H9 (cell line): ENCODE measurements at regions not wholly inside any gene's neighbourhood (a gene's known extent, or its start where the extent isn't known, plus 50 kb on each side); places are given as distances from the start of the nearest gene placed in this dataset.

Experiments
- DNase-seq: peaks from one replicate; pipeline ENCODE4 v3.0.0-alpha.2; 2017
- H2AFZ ChIP-seq: one replicate; pipeline ENCODE4 v1.6.1; 2013; ENCODE audit warnings: mild to moderate bottlenecking, low read length, control low read depth, moderate library complexity
- H2AK5ac ChIP-seq: 2 replicates; pipeline ENCODE4 v1.6.1; 2013; ENCODE audit warnings: low read length, control low read depth, mixed read lengths; ENCODE audit not compliant: insufficient read length
- H2BK120ac ChIP-seq: one replicate; pipeline ENCODE4 v1.6.1; 2013; ENCODE audit warnings: low read depth, mild to moderate bottlenecking, low read length, control low read depth, inconsistent platforms; ENCODE audit not compliant: poor library complexity, severe bottlenecking
- H2BK12ac ChIP-seq: 2 replicates; pipeline ENCODE4 v1.6.1; 2013; ENCODE audit warnings: low read length, control low read depth, mixed read lengths, low read depth; ENCODE audit not compliant: insufficient read length
- H2BK15ac ChIP-seq: 2 replicates; pipeline ENCODE4 v1.6.1; 2013; ENCODE audit warnings: low read depth, low read length, control low read depth
- H2BK20ac ChIP-seq: one replicate; pipeline ENCODE4 v1.6.1; 2013; ENCODE audit warnings: low read depth, mild to moderate bottlenecking, low read length, control low read depth, inconsistent platforms; ENCODE audit not compliant: poor library complexity, severe bottlenecking
- H2BK5ac ChIP-seq: 2 replicates; pipeline ENCODE4 v1.6.1; 2013; ENCODE audit warnings: low read length, control low read depth, mixed read lengths; ENCODE audit not compliant: insufficient read length
- H3K14ac ChIP-seq: 2 replicates; pipeline ENCODE4 v1.6.1; 2013; ENCODE audit warnings: low read length, control low read depth; ENCODE audit not compliant: insufficient read depth
- H3K18ac ChIP-seq: 2 replicates; pipeline ENCODE4 v1.6.1; 2013; ENCODE audit warnings: low read depth, mild to moderate bottlenecking, mixed read lengths, low read length, control low read depth; ENCODE audit not compliant: insufficient read length
- H3K23ac ChIP-seq: 2 replicates; pipeline ENCODE4 v1.6.1; 2013; ENCODE audit warnings: low read length, control low read depth, mixed read lengths, low read depth; ENCODE audit not compliant: insufficient read length
- H3K23me2 ChIP-seq: 2 replicates; pipeline ENCODE4 v1.6.1; 2013; ENCODE audit warnings: low read depth, mild to moderate bottlenecking, mixed read lengths, low read length, control low read depth; ENCODE audit not compliant: insufficient read length, poor library complexity, severe bottlenecking
- H3K27ac ChIP-seq: 2 replicates; pipeline ENCODE4 v1.5.1; 2013; ENCODE audit warnings: low read length, control low read depth, mixed read lengths, low read depth; ENCODE audit not compliant: insufficient read length
- H3K27me3 ChIP-seq: 2 replicates; pipeline ENCODE4 v1.6.1; 2013; ENCODE audit warnings: low read length, control low read depth, inconsistent platforms; ENCODE audit not compliant: insufficient read depth
- H3K4ac ChIP-seq: 2 replicates; pipeline ENCODE4 v1.6.1; 2013; ENCODE audit warnings: low read depth, mild to moderate bottlenecking, control low read depth, inconsistent platforms, low read length, moderate library complexity
- H3K4me1 ChIP-seq: 2 replicates; pipeline ENCODE4 v1.6.1; 2013; ENCODE audit warnings: low read length, control low read depth, inconsistent platforms; ENCODE audit not compliant: insufficient read depth
- H3K4me2 ChIP-seq: 2 replicates; pipeline ENCODE4 v1.6.1; 2013; ENCODE audit warnings: low read length, control low read depth, mixed read lengths; ENCODE audit not compliant: insufficient read length, insufficient read depth
- H3K56ac ChIP-seq: 2 replicates; pipeline ENCODE4 v1.6.1; 2013; ENCODE audit warnings: low read depth, mild to moderate bottlenecking, mixed read lengths, low read length, control low read depth; ENCODE audit not compliant: insufficient read length
- H3K79me1 ChIP-seq: 2 replicates; pipeline ENCODE4 v1.6.1; 2013; ENCODE audit warnings: low read depth, mild to moderate bottlenecking, moderate library complexity, low read length, control low read depth, inconsistent platforms; ENCODE audit not compliant: insufficient read depth, poor library complexity, severe bottlenecking
- H3K79me2 ChIP-seq: 2 replicates; pipeline ENCODE4 v1.6.1; 2013; ENCODE audit warnings: low read length, control low read depth, inconsistent platforms; ENCODE audit not compliant: insufficient read depth
- H3K9ac ChIP-seq: 2 replicates; pipeline ENCODE4 v1.6.1; 2013; ENCODE audit warnings: low read length, control low read depth, mixed read lengths; ENCODE audit not compliant: insufficient read length; ENCODE audit errors: extremely low read depth
- H3K9me3 ChIP-seq: one replicate; pipeline ENCODE4 v1.6.1; 2013; ENCODE audit warnings: low read depth, low read length, inconsistent platforms; ENCODE audit not compliant: control insufficient read depth
- H3T11ph ChIP-seq: one replicate; pipeline ENCODE4 v1.6.1; 2013; ENCODE audit warnings: mild to moderate bottlenecking, low read length, control low read depth, inconsistent platforms
- H4K20me1 ChIP-seq: one replicate; pipeline ENCODE4 v1.6.1; 2013; ENCODE audit not compliant: control insufficient read depth, insufficient read length, insufficient read depth
- H4K5ac ChIP-seq: 2 replicates; pipeline ENCODE4 v1.6.1; 2013; ENCODE audit warnings: low read depth, mild to moderate bottlenecking, mixed read lengths, low read length, control low read depth; ENCODE audit not compliant: insufficient read length
- H4K8ac ChIP-seq: replicated peaks from 2 replicates; pipeline ENCODE4 v1.6.1; 2013; ENCODE audit warnings: low read length, control low read depth, mixed read lengths, low read depth; ENCODE audit not compliant: insufficient read length
- H4K91ac ChIP-seq: 2 replicates; pipeline ENCODE4 v1.6.1; 2013; ENCODE audit warnings: low read depth, mild to moderate bottlenecking, moderate library complexity, mixed read lengths, low read length, control low read depth; ENCODE audit not compliant: insufficient read length
- H3K27ac Mint-ChIP-seq, 3 experiments: 2 replicates in 2 of 3; 3 replicates in 1 of 3; pipeline ENCODE4 v1.8.0; 2020 to 2021; ENCODE audit warnings: mixed read lengths in 3 of 3, mild to moderate bottlenecking in 1 of 3, moderate library complexity in 1 of 3
- H3K27me3 Mint-ChIP-seq: 2 replicates; pipeline ENCODE4 v1.8.0; 2021; ENCODE audit warnings: low read depth, mild to moderate bottlenecking, moderate library complexity, mixed read lengths
- H3K36me3 Mint-ChIP-seq, 3 experiments: 2 replicates in 2 of 3; 3 replicates in 1 of 3; pipeline ENCODE4 v1.8.0; 2020 to 2021; ENCODE audit warnings: low read depth in 3 of 3, mixed read lengths in 3 of 3; ENCODE audit not compliant: insufficient read depth in 1 of 3
- H3K4me1 Mint-ChIP-seq, 2 experiments: 2 replicates each; pipeline ENCODE4 v1.8.0; 2020; ENCODE audit warnings: mixed read lengths in 2 of 2
- H3K4me3 Mint-ChIP-seq, 2 experiments: 2 replicates in 1 of 2; 3 replicates in 1 of 2; pipeline ENCODE4 v1.8.0; 2020 to 2021; ENCODE audit warnings: mild to moderate bottlenecking in 2 of 2, mixed read lengths in 2 of 2, moderate library complexity in 1 of 2
- H3K9me3 Mint-ChIP-seq, 2 experiments: 2 replicates in 1 of 2; 3 replicates in 1 of 2; pipeline ENCODE4 v1.8.0; 2020; ENCODE audit warnings: mild to moderate bottlenecking in 2 of 2, mixed read lengths in 2 of 2, moderate library complexity in 1 of 2
- CTCF ChIP-seq: fragments of 200-600 bp; sonication (generic); conservative IDR thresholded peaks from 3 replicates; pipeline ENCODE4 v1.8.0; 2021; ENCODE audit warnings: antibody characterized with exemption, mild to moderate bottlenecking
- WGBS: extraction: QIAGEN DNeasy Blood & Tissue Kit; methylation state at CpG from one replicate; pipeline ENCODE4 v1.1.7; 2013; ENCODE audit warnings: missing lambda C conversion rate, low lambda C conversion rate, mixed read lengths; ENCODE audit not compliant: insufficient read length; ENCODE audit errors: extremely low coverage; 5-methylcytosine and 5-hydroxymethylcytosine counted together

- Histone ChIP-seq H3T11ph (no peak overlapping the region), H2BK5ac (no peak overlapping the region), H3K9me3 (no peaks in the 10 kb centered on the region), H3K56ac (no peak overlapping the region), H2AFZ (no peak overlapping the region), H3K4me1 (peaks cover 1% of the 10 kb centered on the region; the same call in 1 of the 2 replicates), H3K4ac (no peak overlapping the region), H2BK15ac (no peak overlapping the region), H4K91ac (no peak overlapping the region), H4K8ac (no peak overlapping the region), H3K23ac (no peak overlapping the region), H2BK12ac (no peak overlapping the region), H3K79me1 (no peaks in the 10 kb centered on the region), H3K79me2 (no peaks in the 10 kb centered on the region), H4K5ac (no peak overlapping the region), H3K27me3 (no peaks in the 10 kb centered on the region), H3K9ac (no peak overlapping the region), H3K23me2 (no peaks in the 10 kb centered on the region), H3K18ac (no peak overlapping the region), H3K14ac (no peak overlapping the region), H2BK120ac (no peak overlapping the region), H3K27ac (no peak overlapping the region), H2AK5ac (no peak overlapping the region), H3K4me2 (no peak overlapping the region), H2BK20ac (no peak overlapping the region), H4K20me1 (no peaks in the 10 kb centered on the region)
- no peak for TF ChIP-seq CTCF
- Mint-ChIP-seq H3K4me3 (no peak overlapping the region), H3K27ac (no peak overlapping the region), H3K4me1 (peaks cover 19 to 22% of the 10 kb centered on the region in 2 experiments), H3K9me3 (peaks cover 27 to 32% of the 10 kb centered on the region in 2 experiments), H3K36me3 (peaks cover 27 to 39% (median 31%) of the 10 kb centered on the region in 3 experiments), H3K27me3 (no peaks in the 10 kb centered on the region; the same call in 1 of the 2 replicates)
- no CpG with 5 or more reads among the region's 1 CpG for WGBS
- no peak for DNase-seq
Observed at GRCh38 chr4:97353876-97354275, 789.4 kb downstream of the STPG2 start.
